ENCODE measurements at regions not wholly inside any gene's neighbourhood (a gene's known extent, or its start where the extent isn't known, plus 50 kb on each side); places are given as distances from the start of the nearest gene placed in this dataset.
A peak's percentile ranks its signal among the peaks of the same experiment; 100 is the strongest.

DNA sequence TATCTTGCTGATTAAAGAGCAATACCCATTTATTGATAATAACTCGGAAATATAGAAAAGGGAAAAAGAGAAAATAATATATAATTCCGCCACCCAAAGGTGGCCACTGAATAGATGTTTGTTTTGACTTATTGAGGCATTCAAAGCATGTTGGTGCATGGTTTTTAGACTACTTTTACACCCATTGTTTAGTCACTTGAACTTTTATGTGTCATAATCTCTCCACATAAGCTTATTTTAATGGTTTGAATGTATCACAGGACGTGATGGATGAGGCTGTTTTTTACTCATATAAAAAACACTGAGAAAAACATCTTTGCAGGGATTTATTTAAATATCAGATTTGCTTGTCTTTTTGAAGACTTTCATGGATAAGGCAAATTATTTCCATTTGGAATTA is 120.4 kb downstream of the ACKR3 start:
- TF ChIP-seq, protein P1, sequence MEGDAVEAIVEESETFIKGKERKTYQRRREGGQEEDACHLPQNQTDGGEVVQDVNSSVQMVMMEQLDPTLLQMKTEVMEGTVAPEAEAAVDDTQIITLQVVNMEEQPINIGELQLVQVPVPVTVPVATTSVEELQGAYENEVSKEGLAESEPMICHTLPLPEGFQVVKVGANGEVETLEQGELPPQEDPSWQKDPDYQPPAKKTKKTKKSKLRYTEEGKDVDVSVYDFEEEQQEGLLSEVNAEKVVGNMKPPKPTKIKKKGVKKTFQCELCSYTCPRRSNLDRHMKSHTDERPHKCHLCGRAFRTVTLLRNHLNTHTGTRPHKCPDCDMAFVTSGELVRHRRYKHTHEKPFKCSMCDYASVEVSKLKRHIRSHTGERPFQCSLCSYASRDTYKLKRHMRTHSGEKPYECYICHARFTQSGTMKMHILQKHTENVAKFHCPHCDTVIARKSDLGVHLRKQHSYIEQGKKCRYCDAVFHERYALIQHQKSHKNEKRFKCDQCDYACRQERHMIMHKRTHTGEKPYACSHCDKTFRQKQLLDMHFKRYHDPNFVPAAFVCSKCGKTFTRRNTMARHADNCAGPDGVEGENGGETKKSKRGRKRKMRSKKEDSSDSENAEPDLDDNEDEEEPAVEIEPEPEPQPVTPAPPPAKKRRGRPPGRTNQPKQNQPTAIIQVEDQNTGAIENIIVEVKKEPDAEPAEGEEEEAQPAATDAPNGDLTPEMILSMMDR (conservative IDR thresholded peaks at IDR 0.05; ENCODE audit: low read depth) = no peak
- CTCF ChIA-PET = no interaction called here
- DNase-seq (ENCODE audit: low spot score) = peak; percentile 66
- POLR2A ChIA-PET (ENCODE audit: low non-redundant PET) = no interaction called here
- H3K27ac ChIP-seq = peak overlapping the region; percentile 81

- DNase-seq (ENCODE audit: low spot score) = no peak
- peak overlapping the region; percentile 81 for H3K27ac ChIP-seq
- CTCF ChIA-PET = no interaction called here
- POLR2A ChIA-PET (ENCODE audit: low non-redundant PET) = no interaction called here
- TF ChIP-seq, protein P1 (conservative IDR thresholded peaks at IDR 0.05; ENCODE audit: low read depth) = no peak
These were observed 121.1 kb downstream of the ACKR3 start for GRCh38 chr2:236690726-236691125.

DNA sequence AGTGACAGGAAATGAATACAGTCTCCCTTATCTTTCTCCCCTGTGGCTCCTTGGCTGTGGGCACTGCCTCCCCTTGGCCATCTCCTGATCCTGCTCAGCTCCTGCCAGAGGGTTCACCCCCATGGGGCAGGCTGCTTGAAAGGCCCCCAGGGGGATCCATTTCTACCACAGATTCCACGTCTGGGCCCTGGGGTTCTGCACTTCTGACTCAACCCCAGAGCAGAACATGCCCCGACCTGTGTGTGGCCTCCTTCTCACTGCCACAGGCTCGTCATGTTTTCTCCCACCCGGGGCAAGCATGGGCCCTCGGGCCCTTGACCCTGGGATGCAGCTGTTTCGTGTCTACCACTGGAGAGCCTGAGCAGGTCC is 122.2 kb downstream of the ACKR3 start:
- POLR2A ChIA-PET (ENCODE audit: low non-redundant PET) = interaction anchor here (0.6 kb wide), 1 partner anchor 52 kb away, joined by 3 read pairs; no protein-coding TSS in a partner anchor
- peak; percentile 88 for DNase-seq (ENCODE audit: low spot score)
- peak overlapping the region; percentile 81 for H3K27ac ChIP-seq
- CTCF ChIA-PET = interaction anchor here (0.6 kb wide), 2 partner anchors 130 to 205 kb away, joined by 3 to 4 read pairs; no protein-coding TSS in a partner anchor
- TF ChIP-seq, protein P1 (conservative IDR thresholded peaks at IDR 0.05; ENCODE audit: low read depth) = no peak

DNA sequence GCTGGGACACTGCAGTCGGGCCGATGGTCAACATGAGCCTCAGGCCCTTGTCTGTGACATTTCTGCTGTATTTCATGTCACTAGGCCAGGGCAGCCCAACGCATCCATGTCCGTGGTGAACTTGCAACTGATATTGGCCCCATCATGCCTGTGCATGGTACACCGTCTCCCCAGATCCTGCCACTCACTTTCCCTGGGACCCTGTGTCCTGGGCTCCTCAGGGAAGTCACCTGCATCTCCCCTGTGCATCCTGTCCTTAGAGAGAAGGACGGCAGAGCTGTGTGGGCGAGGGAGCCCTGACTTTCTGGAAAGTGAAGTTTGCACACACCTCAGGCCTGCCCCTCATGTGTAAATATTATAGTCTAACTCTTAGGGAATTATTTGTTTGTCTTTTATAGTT is 123.3 kb downstream of the ACKR3 start:
- TF ChIP-seq, protein P1 (conservative IDR thresholded peaks at IDR 0.05; ENCODE audit: low read depth) = no peak
- ChIA-PET POLR2A (ENCODE audit: low non-redundant PET) (no interaction called here), CTCF (interaction anchor here (0.6 to 0.7 kb wide), 2 partner anchors 28 to 180 kb away, joined by 3 read pairs; no protein-coding TSS in a partner anchor)
- peak overlapping the region; percentile 81; the same call in 1 of the 2 replicates for H3K27ac ChIP-seq
- no peak for DNase-seq (ENCODE audit: low spot score)

DNA sequence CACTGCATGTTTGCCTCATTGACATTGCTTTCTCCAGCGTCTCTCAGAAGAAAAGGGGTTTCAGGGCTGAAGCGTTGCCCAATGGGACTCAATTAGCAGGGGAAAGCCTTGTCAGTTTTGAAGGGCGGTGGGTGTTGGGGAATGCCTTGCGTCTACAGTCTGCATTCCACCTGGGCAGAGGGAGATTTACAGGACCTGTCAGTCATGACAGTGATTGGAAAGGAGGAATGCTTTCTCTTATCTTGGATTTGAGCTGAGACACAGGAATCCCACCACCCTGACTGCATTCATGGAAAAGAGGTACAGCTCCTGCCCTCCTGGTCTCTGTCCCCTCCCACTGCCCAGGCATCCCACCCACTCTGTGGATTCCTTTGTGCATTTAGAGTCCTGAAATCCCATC is 123.9 kb downstream of the ACKR3 start:
- ChIA-PET POLR2A (ENCODE audit: low non-redundant PET) (no interaction called here), CTCF (interaction anchor here (0.6 to 0.7 kb wide), 2 partner anchors 28 to 179 kb away, joined by 3 read pairs; no protein-coding TSS in a partner anchor)
- H3K27ac ChIP-seq = no peak overlapping the region
- DNase-seq (ENCODE audit: low spot score) = no peak
- TF ChIP-seq, protein P1 (conservative IDR thresholded peaks at IDR 0.05; ENCODE audit: low read depth) = no peak

GRCh38 chr2:236694146-236694888 is 124.7 kb downstream of the ACKR3 start:
- TF ChIP-seq, protein P1 (conservative IDR thresholded peaks at IDR 0.05; ENCODE audit: low read depth) = no peak
- no peak for DNase-seq (ENCODE audit: low spot score)
- H3K27ac ChIP-seq = no peak overlapping the region
- ChIA-PET POLR2A (ENCODE audit: low non-redundant PET) (no interaction called here), CTCF (no interaction called here)
